ENCODE measurements at regions not wholly inside any gene's neighbourhood (a gene's known extent, or its start where the extent isn't known, plus 50 kb on each side); places are given as distances from the start of the nearest gene placed in this dataset.

GRCh38 chr5:73999297-73999696 is 373.3 kb downstream of the ARHGEF28 start:
- Histone ChIP-seq H3K27ac (ENCODE audit: low read length) (no peak overlapping the region), H3F3A (ENCODE audit: insufficient read depth, low read length, poor library complexity, severe bottlenecking) (no peaks in the 10 kb centered on the region), H3K9ac (ENCODE audit: low read length) (no peak overlapping the region), H3K27me3 (ENCODE audit: insufficient read depth, low read depth, low read length) (no peaks in the 10 kb centered on the region), H3K4me2 (ENCODE audit: low read length) (no peak overlapping the region), H3K9me2 (ENCODE audit: insufficient read depth, low read length) (no peaks in the 10 kb centered on the region), H3K9me3 (ENCODE audit: low read length) (no peaks in the 10 kb centered on the region), H3K36me3 (ENCODE audit: insufficient read depth, low read length) (no peaks in the 10 kb centered on the region), H4K20me1 (ENCODE audit: insufficient read depth) (no peaks in the 10 kb centered on the region), H3K79me2 (replicated peaks; ENCODE audit: insufficient read depth, low read length) (no peaks in the 10 kb centered on the region), H3K4me3 (ENCODE audit: low read length) (no peak overlapping the region), H2AFZ (ENCODE audit: low read depth, low read length) (no peak overlapping the region)
- TF ChIP-seq CTCF (IDR thresholded peaks at IDR 0.05; ENCODE audit: poor library complexity, severe bottlenecking) (no peak), TAF1 (IDR thresholded peaks at IDR 0.05; ENCODE audit: low read depth) (no peak), EP300 (conservative IDR thresholded peaks at IDR 0.05; ENCODE audit: poor library complexity, severe bottlenecking) (no peak), MXI1 (conservative IDR thresholded peaks at IDR 0.05; ENCODE audit: poor library complexity, severe bottlenecking) (no peak), RAD21 (conservative IDR thresholded peaks at IDR 0.05) (no peak), POLR2AphosphoS5 (IDR thresholded peaks at IDR 0.05) (no peak), EZH2 (IDR thresholded peaks at IDR 0.05; ENCODE audit: borderline replicate concordance, insufficient read depth, low read length, poor library complexity, severe bottlenecking) (no peak), SMC3 (conservative IDR thresholded peaks at IDR 0.05; ENCODE audit: poor library complexity) (no peak), REST (IDR thresholded peaks at IDR 0.05; ENCODE audit: borderline replicate concordance) (no peak)

GRCh38 chr5:73998489-73998888 is 372.5 kb downstream of the ARHGEF28 start:
- no peaks in the 10 kb centered on the region for H3K9me2 ChIP-seq (ENCODE audit: insufficient read depth, low read length)
- no peak overlapping the region for H3K9ac ChIP-seq (ENCODE audit: low read length)
- H4K20me1 ChIP-seq (ENCODE audit: insufficient read depth) = no peaks in the 10 kb centered on the region
- no peak for TF ChIP-seq REST (IDR thresholded peaks at IDR 0.05; ENCODE audit: borderline replicate concordance)
- TF ChIP-seq POLR2AphosphoS5 (IDR thresholded peaks at IDR 0.05) = peak; percentile 71
- no peaks in the 10 kb centered on the region for H3K9me3 ChIP-seq (ENCODE audit: low read length)
- no peak overlapping the region for H3K4me2 ChIP-seq (ENCODE audit: low read length)
- no peak overlapping the region for H3K27ac ChIP-seq (ENCODE audit: low read length)
- H2AFZ ChIP-seq (ENCODE audit: low read depth, low read length) = no peak overlapping the region
- H3K27me3 ChIP-seq (ENCODE audit: insufficient read depth, low read depth, low read length) = no peaks in the 10 kb centered on the region
- no peaks in the 10 kb centered on the region for H3F3A ChIP-seq (ENCODE audit: insufficient read depth, low read length, poor library complexity, severe bottlenecking)
- no peaks in the 10 kb centered on the region for H3K79me2 ChIP-seq (replicated peaks; ENCODE audit: insufficient read depth, low read length)
- H3K4me3 ChIP-seq (ENCODE audit: low read length) = no peak overlapping the region
- H3K36me3 ChIP-seq (ENCODE audit: insufficient read depth, low read length) = no peaks in the 10 kb centered on the region
